ACC112 (cell line): ENCODE measurements at regions not wholly inside any gene's neighbourhood (a gene's known extent, or its start where the extent isn't known, plus 50 kb on each side); places are given as distances from the start of the nearest gene placed in this dataset.

Experiments
- H2AFZ ChIP-seq: fragments of 200-600 bp; sonication (generic); one replicate; pipeline ENCODE4 v1.6.0; 2017; ENCODE audit warnings: antibody characterized with exemption, low read length; ENCODE audit not compliant: unreplicated experiment
- H3K27ac ChIP-seq: fragments of 200-600 bp; sonication (generic); 2 replicates; pipeline ENCODE4 v1.5.1; 2014; ENCODE audit warnings: low read depth, mild to moderate bottlenecking, antibody characterized with exemption, low read length, moderate library complexity
- H3K27me3 ChIP-seq: fragments of 200-600 bp; sonication (generic); 2 replicates; pipeline ENCODE4 v1.6.1; 2014; ENCODE audit warnings: mild to moderate bottlenecking, antibody characterized with exemption, low read length, moderate library complexity, mixed read lengths; ENCODE audit not compliant: insufficient read depth
- H3K36me3 ChIP-seq: fragments of 200-600 bp; sonication (generic); 2 replicates; pipeline ENCODE4 v1.6.1; 2016; ENCODE audit warnings: mild to moderate bottlenecking, antibody characterized with exemption, low read length, moderate library complexity, mixed read lengths; ENCODE audit not compliant: insufficient read depth
- H3K4me1 ChIP-seq: fragments of 200-600 bp; sonication (generic); one replicate; pipeline ENCODE4 v1.6.1; 2016; ENCODE audit warnings: low read length, mixed read lengths; ENCODE audit not compliant: insufficient read depth, unreplicated experiment, control insufficient read depth
- H3K4me3 ChIP-seq: fragments of 200-600 bp; sonication (generic); 2 replicates; pipeline ENCODE4 v1.5.1; 2014; ENCODE audit warnings: mild to moderate bottlenecking, low read depth, low read length
- H3K79me2 ChIP-seq: fragments of 200-600 bp; sonication (generic); one replicate; pipeline ENCODE4 v1.6.0; 2016; ENCODE audit warnings: low read length; ENCODE audit not compliant: control insufficient read depth, unreplicated experiment, insufficient read depth

GRCh38 chr10:104527013-104527412, 114.1 kb upstream of the SORCS3 start:
- no peak overlapping the region for H3K27ac ChIP-seq
- no peaks in the 10 kb centered on the region for H3K4me1 ChIP-seq
- H3K27me3 ChIP-seq, result peaks cover 8% of the 10 kb centered on the region
- H3K36me3 ChIP-seq, result no peaks in the 10 kb centered on the region
- H2AFZ ChIP-seq, result no peak overlapping the region
- H3K4me3 ChIP-seq, result no peak overlapping the region
- H3K79me2 ChIP-seq, result no peaks in the 10 kb centered on the region

GRCh38 chr10:104540181-104540580, 100.9 kb upstream of the SORCS3 start:
- 0 out of 2 replicates have a peak, but pooled peaks cover 6% of the 10 kb centered on the region for H3K27me3 ChIP-seq
- H3K36me3 ChIP-seq, result no peaks in the 10 kb centered on the region
- H3K27ac ChIP-seq, result no peak overlapping the region
- no peaks in the 10 kb centered on the region for H3K4me1 ChIP-seq
- no peak overlapping the region for H2AFZ ChIP-seq
- H3K79me2 ChIP-seq, result no peaks in the 10 kb centered on the region
- no peak overlapping the region for H3K4me3 ChIP-seq

GRCh38 chr10:104541820-104542219, 99.3 kb upstream of the SORCS3 start:
- no peak overlapping the region for H2AFZ ChIP-seq
- H3K36me3 ChIP-seq, result no peaks in the 10 kb centered on the region
- no peak overlapping the region for H3K27ac ChIP-seq
- H3K4me1 ChIP-seq, result no peaks in the 10 kb centered on the region
- H3K27me3 ChIP-seq, result 0 out of 2 replicates have a peak, but pooled peaks cover 6% of the 10 kb centered on the region
- no peak overlapping the region for H3K4me3 ChIP-seq
- H3K79me2 ChIP-seq, result no peaks in the 10 kb centered on the region

GRCh38 chr10:104546336-104546735, 94.8 kb upstream of the SORCS3 start:
- H3K27ac ChIP-seq, result no peak overlapping the region
- 0 out of 2 replicates have a peak, but pooled peaks cover 6% of the 10 kb centered on the region for H3K27me3 ChIP-seq
- H2AFZ ChIP-seq, result no peak overlapping the region
- no peak overlapping the region for H3K4me3 ChIP-seq
- no peaks in the 10 kb centered on the region for H3K79me2 ChIP-seq
- no peaks in the 10 kb centered on the region for H3K36me3 ChIP-seq
- H3K4me1 ChIP-seq, result no peaks in the 10 kb centered on the region

- H3K27me3 ChIP-seq, result 0 out of 2 replicates have a peak, but pooled peaks cover 6% of the 10 kb centered on the region
- H3K79me2 ChIP-seq, result no peaks in the 10 kb centered on the region
- H3K27ac ChIP-seq, result no peak overlapping the region
- no peak overlapping the region for H2AFZ ChIP-seq
- no peaks in the 10 kb centered on the region for H3K36me3 ChIP-seq
- H3K4me3 ChIP-seq, result no peak overlapping the region
- H3K4me1 ChIP-seq, result no peaks in the 10 kb centered on the region
Measured at GRCh38 chr10:104546756-104547155, 94.3 kb upstream of the SORCS3 start.

GRCh38 chr10:104548090-104548489, 93.0 kb upstream of the SORCS3 start:
- Histone ChIP-seq H2AFZ (no peak overlapping the region), H3K27me3 (0 out of 2 replicates have a peak, but pooled peaks cover 9% of the 10 kb centered on the region)

GRCh38 chr10:104556831-104557230, 84.3 kb upstream of the SORCS3 start:
- H3K79me2 ChIP-seq, result no peaks in the 10 kb centered on the region
- H3K36me3 ChIP-seq, result no peaks in the 10 kb centered on the region
- no peak overlapping the region for H3K4me3 ChIP-seq
- H3K4me1 ChIP-seq, result no peaks in the 10 kb centered on the region
- H3K27ac ChIP-seq, result no peak overlapping the region
- H2AFZ ChIP-seq, result no peak overlapping the region
- H3K27me3 ChIP-seq, result 0 out of 2 replicates have a peak, but pooled peaks cover 7% of the 10 kb centered on the region

More at GRCh38 chr10:104548090-104548489, 93.0 kb upstream of the SORCS3 start:
- H3K27ac ChIP-seq, result no peak overlapping the region
- no peaks in the 10 kb centered on the region for H3K4me1 ChIP-seq
- H3K36me3 ChIP-seq, result no peaks in the 10 kb centered on the region
- H3K4me3 ChIP-seq, result no peak overlapping the region
- H3K79me2 ChIP-seq, result no peaks in the 10 kb centered on the region

GRCh38 chr10:104557966-104558365, 83.1 kb upstream of the SORCS3 start:
- Histone ChIP-seq H3K36me3 (no peaks in the 10 kb centered on the region), H2AFZ (no peak overlapping the region), H3K4me1 (no peaks in the 10 kb centered on the region), H3K4me3 (no peak overlapping the region), H3K27ac (no peak overlapping the region), H3K27me3 (0 out of 2 replicates have a peak, but pooled peaks cover 5% of the 10 kb centered on the region), H3K79me2 (no peaks in the 10 kb centered on the region)

- no peak overlapping the region for H3K4me3 ChIP-seq
- no peaks in the 10 kb centered on the region for H3K36me3 ChIP-seq
- no peaks in the 10 kb centered on the region for H3K79me2 ChIP-seq
- no peak overlapping the region for H3K27ac ChIP-seq
- H3K27me3 ChIP-seq, result 0 out of 2 replicates have a peak, but pooled peaks cover 3% of the 10 kb centered on the region
- H3K4me1 ChIP-seq, result no peaks in the 10 kb centered on the region
- H2AFZ ChIP-seq, result no peak overlapping the region
Measured at GRCh38 chr10:104559935-104560334, 81.2 kb upstream of the SORCS3 start.

GRCh38 chr10:104563051-104563450, 78.0 kb upstream of the SORCS3 start:
- Histone ChIP-seq H3K36me3 (no peaks in the 10 kb centered on the region), H3K4me1 (no peaks in the 10 kb centered on the region), H3K27me3 (no peaks in the 10 kb centered on the region), H3K4me3 (no peak overlapping the region), H3K27ac (no peak overlapping the region), H2AFZ (no peak overlapping the region), H3K79me2 (no peaks in the 10 kb centered on the region)

GRCh38 chr10:104563548-104563947, 77.5 kb upstream of the SORCS3 start:
- H3K27ac ChIP-seq, result no peak overlapping the region
- no peaks in the 10 kb centered on the region for H3K79me2 ChIP-seq
- no peaks in the 10 kb centered on the region for H3K36me3 ChIP-seq
- no peak overlapping the region for H2AFZ ChIP-seq
- H3K4me1 ChIP-seq, result no peaks in the 10 kb centered on the region
- H3K27me3 ChIP-seq, result no peaks in the 10 kb centered on the region
- no peak overlapping the region for H3K4me3 ChIP-seq
